ENCODE measurements at regions not wholly inside any gene's neighbourhood (a gene's known extent, or its start where the extent isn't known, plus 50 kb on each side); places are given as distances from the start of the nearest gene placed in this dataset.

DNA sequence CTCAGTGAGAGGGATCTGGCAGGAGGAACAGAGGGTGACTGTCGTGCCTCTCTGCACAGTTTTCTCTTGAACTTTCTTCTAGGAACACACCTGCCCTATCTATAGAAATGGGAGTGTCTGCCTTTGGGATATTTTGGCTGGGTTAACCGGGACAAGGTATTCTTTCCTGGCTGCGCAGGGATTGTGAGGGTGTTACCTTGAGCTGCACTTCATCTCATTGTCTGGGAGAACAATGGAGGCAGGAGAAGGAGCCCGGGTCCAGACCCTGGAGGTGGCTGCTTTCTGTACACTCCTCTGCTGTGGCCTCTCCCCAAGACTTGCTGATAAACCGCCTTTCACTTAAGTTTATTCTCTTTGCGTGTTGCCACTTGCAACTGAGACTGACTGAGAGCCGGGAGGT, 192.8 kb downstream of the TBXT start:
- TF ChIP-seq, protein P1, sequence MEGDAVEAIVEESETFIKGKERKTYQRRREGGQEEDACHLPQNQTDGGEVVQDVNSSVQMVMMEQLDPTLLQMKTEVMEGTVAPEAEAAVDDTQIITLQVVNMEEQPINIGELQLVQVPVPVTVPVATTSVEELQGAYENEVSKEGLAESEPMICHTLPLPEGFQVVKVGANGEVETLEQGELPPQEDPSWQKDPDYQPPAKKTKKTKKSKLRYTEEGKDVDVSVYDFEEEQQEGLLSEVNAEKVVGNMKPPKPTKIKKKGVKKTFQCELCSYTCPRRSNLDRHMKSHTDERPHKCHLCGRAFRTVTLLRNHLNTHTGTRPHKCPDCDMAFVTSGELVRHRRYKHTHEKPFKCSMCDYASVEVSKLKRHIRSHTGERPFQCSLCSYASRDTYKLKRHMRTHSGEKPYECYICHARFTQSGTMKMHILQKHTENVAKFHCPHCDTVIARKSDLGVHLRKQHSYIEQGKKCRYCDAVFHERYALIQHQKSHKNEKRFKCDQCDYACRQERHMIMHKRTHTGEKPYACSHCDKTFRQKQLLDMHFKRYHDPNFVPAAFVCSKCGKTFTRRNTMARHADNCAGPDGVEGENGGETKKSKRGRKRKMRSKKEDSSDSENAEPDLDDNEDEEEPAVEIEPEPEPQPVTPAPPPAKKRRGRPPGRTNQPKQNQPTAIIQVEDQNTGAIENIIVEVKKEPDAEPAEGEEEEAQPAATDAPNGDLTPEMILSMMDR (IDR thresholded peaks at IDR 0.05; ENCODE audit: control insufficient read depth, insufficient read depth, low read depth, low read length, missing control alignments): no peak
- no peak for DNase-seq (ENCODE audit: low read depth)

DNA sequence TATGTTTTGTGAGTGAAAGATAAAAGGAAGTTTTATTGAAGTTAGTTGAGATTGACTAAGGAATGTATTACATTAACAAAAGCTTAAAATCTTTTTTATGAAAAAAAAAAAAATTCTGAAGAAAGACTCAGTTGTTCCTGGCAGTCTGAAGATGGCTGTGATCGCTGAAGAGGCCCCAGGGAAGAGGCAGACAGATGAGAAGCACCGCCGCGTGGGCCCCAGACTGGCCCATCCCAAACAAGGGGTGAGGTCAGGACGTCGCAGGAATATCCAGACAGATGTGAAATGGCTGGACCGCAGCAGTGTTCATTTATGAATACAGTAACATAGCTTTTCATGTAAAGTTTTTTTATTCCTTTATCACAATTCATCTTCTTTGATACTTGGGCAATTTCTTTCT, 194.2 kb downstream of the TBXT start:
- H3K4me3 ChIP-seq (ENCODE audit: control insufficient read depth, low read depth, low read length): no peak overlapping the region
- TF ChIP-seq, protein P1 (IDR thresholded peaks at IDR 0.05; ENCODE audit: control insufficient read depth, insufficient read depth, low read depth, low read length, missing control alignments): no peak
- no peak for DNase-seq (ENCODE audit: low read depth)

More for the DNA sequence above, 192.8 kb downstream of the TBXT start:
- H3K4me3 ChIP-seq (ENCODE audit: control insufficient read depth, low read depth, low read length): no peak overlapping the region

DNA sequence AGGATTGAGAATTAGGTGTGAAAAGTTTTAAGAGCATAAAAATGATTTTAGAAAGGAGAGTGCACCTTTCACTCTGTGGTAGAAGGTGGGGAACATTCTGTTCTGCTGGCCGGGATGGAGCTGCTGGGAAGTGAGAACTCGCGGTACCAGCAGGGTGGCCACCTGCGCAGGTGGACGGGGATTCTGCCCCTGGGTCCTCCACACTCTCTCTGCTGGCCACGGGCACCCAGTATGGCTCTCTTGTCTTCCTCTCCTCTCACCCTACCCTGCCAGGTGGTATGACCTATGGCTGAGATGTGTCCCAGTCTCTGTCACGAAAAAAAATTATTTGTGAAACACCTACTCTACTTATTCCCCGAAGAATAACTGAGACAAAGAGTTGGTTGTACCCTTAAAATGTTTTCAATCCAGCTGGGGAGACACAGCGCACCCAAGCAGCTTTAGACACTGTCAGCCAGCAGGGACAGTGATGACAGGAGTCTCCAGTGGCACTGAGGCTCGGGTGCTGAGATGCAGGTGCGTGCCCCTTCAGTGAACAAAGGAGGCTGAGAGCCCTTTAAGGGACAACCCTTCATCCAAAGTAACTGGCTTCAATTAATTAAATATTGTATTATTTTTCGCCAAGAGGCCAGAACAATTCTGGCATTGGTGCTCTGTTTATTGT, 195.4 kb downstream of the TBXT start:
- H3K4me3 ChIP-seq (ENCODE audit: control insufficient read depth, low read depth, low read length): no peak overlapping the region
- DNase-seq (ENCODE audit: low read depth): no peak
- TF ChIP-seq, protein P1 (IDR thresholded peaks at IDR 0.05; ENCODE audit: control insufficient read depth, insufficient read depth, low read depth, low read length, missing control alignments): no peak

DNA sequence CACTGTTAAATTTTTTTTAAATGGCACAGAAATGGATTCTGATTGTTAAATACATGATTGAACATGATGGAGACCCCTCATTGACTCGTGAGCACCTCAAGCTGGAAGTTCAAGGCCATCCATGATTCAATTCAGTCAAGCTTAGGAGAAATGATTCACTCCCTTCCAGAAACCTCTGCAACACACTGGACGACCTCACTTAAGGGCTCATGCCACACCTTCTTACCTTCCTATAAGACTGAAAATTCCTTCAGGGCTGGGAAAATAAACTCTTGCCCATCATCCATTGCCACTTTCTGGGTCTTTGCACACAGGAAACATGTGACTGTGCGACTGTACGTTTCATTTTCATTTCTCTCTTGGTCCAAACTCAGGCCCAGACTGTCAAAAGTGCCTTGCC, 196.4 kb downstream of the TBXT start:
- DNase-seq (ENCODE audit: low read depth): no peak
- H3K4me3 ChIP-seq (ENCODE audit: control insufficient read depth, low read depth, low read length): no peak overlapping the region
- TF ChIP-seq, protein P1 (IDR thresholded peaks at IDR 0.05; ENCODE audit: control insufficient read depth, insufficient read depth, low read depth, low read length, missing control alignments): no peak

DNA sequence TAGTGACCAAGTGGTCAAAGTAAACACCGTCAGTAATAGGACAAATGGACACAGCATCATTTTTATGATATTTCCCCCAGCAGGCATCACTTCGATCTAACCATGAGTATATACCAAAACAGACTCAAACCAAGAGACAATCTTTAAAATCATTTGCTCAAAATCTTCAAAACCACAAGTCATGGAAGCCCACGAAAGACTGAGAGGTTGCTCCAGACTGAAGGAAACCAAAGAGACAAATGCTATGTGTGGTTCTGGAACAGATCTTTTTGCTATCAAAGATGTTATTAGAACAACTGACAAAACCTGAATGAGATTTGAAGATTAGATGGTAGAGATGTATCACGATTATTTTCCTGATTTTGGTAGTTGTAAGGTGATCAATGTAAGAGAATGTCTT, 197.7 kb downstream of the TBXT start:
- TF ChIP-seq, protein P1 (IDR thresholded peaks at IDR 0.05; ENCODE audit: control insufficient read depth, insufficient read depth, low read depth, low read length, missing control alignments): no peak
- no peak overlapping the region for H3K4me3 ChIP-seq (ENCODE audit: control insufficient read depth, low read depth, low read length)
- DNase-seq (ENCODE audit: low read depth): no peak

DNA sequence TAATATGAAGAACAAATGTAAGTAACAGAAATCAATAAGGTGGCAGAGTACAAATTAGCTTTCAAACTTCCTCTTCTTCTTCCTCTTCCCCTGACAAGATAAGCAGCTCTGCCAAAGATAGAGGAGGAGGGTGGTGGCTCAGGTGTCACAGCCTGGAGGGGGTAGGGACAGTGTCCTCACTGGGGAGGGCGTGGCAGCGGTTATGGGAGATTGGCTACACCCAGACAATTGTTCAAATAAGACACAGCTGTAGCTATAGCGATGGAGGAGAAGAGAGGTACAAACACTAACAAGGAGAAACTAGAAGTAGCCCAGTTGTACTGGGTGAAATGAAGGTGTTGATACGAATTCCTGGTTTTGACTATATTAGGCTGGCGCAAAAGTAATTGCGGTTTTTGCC, 198.5 kb downstream of the TBXT start:
- DNase-seq (ENCODE audit: low read depth): no peak
- H3K4me3 ChIP-seq (ENCODE audit: control insufficient read depth, low read depth, low read length): no peak overlapping the region
- TF ChIP-seq, protein P1 (IDR thresholded peaks at IDR 0.05; ENCODE audit: control insufficient read depth, insufficient read depth, low read depth, low read length, missing control alignments): no peak

Measured in AG09309 (cell line).